Activated CD4-positive, alpha-beta T cell treated with anti-CD3 and anti-CD28 coated beads, Interleukin-2, amount 50 U/mL, for 16 hours (primary cell): ENCODE measurements at regions not wholly inside any gene's neighbourhood (a gene's known extent, or its start where the extent isn't known, plus 50 kb on each side); places are given as distances from the start of the nearest gene placed in this dataset.
"Not testable (repeated sequence)": the region's sequence is repeated elsewhere in the genome, so short reads cannot be mapped to it uniquely, and the experiment has no call there.

Experiments used
- DNase-seq: peaks from one replicate; pipeline ENCODE4 v3.0.0-alpha.2; 2020

DNA sequence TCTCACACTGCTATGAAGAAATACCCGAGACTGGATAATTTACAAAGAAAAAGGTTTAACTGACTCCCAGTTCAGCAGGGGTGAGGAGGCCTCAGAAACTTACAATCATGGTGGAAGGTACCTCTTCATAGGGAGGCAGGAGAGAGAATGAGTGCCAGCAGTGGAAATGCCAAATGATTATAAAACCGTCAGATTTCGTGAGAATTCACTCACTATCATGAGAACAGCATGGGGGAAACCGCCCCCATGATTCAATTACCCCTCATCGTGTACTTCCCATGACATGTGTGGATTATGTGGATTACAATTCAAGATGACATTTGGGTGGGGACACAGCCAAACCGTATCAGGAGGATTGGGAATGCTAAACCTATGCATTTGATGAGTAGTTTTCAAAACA, 380.3 kb upstream of the SPHKAP start:
- no peak for DNase-seq

DNA sequence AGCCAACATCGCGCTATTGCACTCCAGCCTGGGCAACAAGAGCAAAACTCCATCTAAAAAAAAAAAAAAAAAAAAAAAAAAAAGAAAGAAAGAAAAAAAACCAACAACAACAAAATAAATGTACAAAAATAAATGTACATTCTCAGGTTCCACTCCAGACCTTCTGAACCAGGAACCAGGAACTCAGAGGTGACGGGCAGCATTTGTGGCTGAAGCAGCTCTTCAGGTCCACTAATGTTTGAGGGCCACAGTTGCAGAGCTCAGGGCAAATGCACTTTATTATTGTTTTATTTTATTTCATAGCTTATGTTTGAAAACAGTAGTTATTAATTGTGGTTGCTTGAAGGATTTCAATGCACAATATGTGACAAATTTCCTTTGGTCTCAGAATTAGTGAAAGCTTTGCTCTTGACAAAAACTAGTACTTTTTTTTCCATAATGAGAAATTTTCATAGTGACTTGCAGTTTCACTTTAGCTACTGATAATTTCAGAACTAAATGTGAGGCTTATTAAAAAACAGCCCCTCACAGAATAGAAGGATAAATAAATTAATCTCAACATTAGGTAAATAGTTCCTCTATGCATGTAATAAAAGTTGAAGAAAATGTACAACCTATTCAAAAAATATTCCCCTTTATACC, 378.4 kb upstream of the SPHKAP start:
- no peak for DNase-seq

DNA sequence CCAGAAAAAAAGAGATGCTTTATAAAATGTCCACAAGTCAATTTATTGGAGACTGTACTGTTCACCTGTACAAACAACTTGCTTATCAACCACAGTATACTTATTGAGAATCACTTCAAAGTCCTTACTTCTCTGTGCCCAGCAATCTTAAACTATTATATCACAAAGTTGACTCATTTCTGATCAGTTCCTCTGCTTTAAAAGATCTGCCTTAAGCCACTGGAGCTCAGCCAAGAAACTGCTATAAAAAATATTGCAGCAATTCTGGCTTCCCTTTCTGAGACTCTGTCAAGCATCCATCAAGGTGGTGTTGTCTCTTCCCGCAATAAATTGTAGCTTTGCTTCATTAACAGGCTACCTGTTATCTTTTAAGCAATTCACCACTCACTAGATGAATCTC, 375.2 kb upstream of the SPHKAP start:
- no peak for DNase-seq

DNA sequence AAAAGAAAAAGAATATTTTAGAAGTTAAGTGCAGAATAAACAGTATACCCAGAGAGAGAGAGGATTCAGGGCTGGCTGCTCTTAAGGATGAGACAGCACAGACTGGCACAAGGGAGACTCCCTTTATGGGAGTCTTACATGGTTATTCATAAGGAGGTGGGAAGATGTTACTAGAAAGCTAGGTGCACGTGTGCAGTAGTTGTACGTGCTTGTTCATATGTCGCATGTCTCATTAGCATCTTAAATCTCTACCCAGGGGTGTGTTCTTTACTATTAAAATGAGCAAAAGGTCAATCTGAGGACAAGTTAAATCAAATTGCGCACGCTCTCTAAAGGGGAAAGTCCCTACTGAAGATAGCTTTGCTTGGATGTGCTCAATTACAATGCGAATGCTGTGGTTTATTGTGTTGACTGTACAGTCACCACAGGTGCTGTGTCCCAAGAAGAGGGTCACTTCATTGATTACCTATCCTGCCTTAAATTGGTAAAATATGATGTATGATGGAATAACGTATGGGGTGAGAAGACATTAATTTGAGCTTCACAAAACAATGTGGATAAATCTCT, 368.0 kb upstream of the SPHKAP start:
- DNase-seq = no peak

DNA sequence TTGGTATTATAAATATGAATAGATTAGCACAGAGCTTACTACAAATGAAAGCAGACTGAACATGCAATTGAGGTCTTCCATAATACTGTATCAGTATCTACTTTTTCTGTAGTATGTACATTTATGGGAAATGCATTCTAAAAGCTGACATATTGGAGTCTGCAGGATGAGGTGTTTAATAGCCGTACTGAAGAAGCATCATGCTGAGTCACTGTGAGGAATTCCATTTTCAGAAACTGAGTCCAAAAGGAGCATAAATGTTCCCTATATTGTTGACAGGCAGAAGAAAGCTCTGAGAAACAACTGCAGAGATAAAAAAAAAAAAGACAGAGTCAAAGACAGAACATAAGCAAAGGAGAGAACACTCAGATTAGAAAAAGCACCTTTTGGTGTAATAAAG, 366.7 kb upstream of the SPHKAP start:
- DNase-seq = no peak

DNA sequence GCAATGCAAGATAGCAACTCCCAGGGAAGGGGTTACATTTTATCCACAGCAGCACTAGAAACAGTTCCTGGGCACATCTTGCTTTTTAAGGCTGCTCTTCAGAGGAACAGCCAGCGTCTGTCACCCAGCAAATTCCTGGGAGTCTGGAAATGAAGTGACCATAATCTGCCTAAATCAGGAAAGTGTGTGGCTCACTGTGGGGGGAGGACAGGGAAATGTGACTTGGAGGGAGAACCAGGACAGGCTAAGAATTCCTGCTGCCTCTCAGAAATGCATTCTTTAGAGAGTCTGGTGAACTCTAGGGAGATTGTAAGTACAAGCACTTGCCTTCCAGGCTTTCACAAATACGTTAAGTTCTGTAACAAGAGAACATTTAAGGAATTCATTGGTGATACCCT, 364.3 kb upstream of the SPHKAP start:
- no peak for DNase-seq

DNA sequence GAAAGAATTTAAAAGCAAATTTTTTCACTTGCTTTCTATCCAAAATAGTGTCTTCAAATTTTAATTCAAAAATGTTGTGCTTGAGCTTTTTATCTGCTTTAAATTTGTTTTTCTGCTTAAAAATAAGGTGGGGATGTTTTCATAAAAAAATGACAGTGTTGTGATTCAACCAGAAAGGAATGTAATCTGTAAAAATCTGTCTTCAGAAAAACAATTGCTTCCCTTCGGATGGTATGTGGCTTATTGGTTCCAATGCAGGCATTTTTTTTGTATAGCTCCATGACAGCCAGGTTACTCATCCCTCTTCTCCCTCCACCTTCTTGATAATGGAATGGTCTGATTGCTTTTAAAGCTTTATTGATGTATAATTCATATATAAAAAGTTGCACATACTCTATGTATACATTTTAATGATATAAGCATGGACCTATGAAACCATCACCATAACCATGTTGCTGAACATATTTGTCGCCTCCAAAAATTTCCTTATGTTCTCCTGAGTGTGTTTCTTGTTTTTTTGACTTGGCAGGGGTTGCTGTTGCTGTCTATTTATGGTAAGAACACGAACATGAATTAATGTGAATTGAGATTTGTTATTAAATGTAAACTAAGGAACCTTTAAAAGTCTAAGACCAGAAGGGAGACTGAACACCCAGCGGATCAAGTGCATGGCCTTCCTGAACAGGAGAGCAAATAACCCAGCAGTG, 363.7 kb upstream of the SPHKAP start:
- DNase-seq = no peak

DNA sequence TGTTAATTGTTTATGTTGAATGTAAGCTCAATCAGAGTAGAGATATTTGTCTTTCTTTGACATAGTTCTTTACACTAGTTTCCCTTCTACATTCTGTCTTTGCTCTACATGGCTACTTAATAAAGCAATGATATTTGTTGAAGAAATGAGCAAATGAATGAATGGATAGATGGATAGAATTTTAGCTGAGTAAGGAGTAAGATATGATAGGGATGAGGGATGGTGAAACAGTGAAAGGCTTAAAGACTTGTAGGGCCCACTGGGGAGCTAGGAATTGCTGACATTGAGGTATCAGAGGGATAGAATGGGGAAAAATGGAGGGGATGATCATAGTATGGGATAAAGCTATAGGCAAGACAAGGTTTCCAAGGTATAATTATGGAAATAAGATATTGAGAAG, 361.6 kb upstream of the SPHKAP start:
- no peak for DNase-seq

DNA sequence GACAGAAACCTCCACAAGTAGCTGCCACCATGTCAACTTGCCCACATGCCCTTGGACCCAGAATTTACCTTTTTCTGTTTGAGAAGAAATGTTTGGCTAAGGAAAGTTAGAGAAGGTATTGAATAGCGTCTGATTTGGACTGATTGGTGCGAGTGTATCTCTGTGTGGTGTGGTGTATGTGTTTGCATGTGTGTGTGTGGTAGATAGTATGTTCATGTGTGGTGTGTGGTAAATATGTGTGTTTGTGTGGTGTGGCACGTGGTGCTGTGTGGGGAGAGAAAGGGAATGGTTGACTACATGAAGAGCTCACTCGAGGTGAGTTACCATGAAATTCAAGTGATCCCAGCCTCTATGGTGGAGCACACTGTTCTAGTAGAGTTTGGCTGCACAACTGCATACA, 360.8 kb upstream of the SPHKAP start:
- DNase-seq = no peak

DNA sequence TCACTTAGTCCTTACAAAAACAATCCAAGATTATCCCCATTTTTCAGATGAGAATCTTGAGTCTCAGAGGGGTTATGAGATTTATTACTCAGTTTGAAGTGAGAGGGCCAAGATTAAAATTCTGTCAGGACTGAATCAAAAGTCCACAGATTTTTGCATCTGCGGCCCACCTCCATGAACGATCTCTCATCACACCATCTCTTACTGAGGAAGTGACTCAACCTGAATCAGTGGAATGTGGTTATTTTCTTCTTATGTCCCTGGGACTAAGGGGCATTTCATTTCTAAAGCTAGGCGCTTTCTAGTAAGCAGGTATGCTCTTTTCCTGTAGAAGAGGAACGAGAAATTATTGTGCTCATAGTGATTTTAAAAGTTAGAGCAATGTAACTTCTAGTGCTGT, 360.3 kb upstream of the SPHKAP start:
- no peak for DNase-seq

DNA sequence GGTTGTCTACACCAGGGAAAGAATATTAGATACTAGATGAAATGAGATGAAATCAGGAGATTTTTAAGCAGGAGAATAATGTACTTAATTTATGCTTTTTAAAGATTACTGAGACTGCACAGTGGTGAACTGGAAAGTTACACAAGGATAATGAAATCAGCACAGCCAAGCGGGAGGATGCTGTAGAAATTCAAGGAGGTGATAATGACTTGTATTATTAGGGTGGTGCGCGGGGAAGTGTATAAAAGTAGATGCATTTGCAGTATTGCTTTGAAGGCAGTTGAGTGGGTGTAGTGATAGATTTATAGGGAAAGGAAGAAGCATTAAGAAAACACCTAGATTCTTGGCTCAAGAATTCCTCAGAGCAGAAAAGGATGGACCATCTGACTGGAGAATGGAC, 359.5 kb upstream of the SPHKAP start:
- DNase-seq = no peak

DNA sequence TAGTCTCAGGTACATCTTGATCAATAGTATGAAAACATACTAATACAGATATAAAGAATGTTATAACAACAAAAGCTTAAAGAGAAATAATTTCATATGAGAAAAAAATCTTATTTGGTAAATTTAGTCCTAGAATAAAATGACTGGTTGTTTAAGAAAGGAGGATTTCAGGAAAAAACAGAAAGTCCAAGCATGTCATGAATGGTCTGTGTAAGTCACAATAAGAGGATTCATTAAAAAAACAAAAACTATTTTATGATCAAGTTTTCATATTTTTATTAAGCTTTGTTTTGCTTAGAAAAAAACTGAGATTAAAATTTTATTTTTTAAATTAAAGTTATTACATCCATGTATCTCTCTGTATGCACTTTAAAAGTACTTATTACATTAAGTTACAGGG, 353.9 kb upstream of the SPHKAP start:
- DNase-seq = no peak

DNA sequence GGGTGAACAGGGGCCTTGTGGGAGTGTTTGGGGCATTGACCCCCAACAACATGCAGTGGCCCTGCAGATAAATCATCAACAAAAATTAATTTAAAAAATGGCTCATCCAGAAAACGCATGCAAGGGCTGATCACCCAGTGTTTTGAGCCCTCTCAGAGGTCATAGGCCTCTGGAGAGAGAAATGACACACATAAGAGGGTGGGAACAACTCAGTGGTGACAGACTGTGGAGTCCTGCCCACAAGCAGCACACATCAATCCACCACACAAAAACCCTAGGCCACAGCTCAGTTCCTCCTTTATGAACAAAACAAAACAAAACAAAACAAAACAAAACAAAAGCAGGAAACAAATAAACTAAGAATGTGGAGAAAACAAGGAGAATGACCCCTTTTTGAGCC, 351.7 kb upstream of the SPHKAP start:
- DNase-seq = no peak

DNA sequence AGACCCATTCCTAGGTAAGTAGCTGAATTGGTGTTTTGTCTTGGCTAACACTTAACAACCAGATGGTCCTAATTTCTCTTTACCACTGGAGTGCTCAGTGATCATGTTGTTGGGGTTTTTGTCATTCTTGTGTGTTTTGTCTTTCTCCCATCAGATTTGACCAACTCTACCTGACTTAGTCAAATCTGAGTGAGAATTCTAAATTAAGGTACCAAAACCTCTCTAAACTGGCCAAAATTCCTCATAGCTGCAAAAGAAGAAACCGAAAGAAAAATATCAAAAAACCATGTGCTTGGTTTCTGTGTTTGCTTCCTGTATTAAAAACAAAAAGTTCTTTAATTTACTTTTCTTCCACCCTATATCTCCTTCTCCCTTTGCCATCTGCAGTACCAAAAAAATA, 350.7 kb upstream of the SPHKAP start:
- DNase-seq = no peak

DNA sequence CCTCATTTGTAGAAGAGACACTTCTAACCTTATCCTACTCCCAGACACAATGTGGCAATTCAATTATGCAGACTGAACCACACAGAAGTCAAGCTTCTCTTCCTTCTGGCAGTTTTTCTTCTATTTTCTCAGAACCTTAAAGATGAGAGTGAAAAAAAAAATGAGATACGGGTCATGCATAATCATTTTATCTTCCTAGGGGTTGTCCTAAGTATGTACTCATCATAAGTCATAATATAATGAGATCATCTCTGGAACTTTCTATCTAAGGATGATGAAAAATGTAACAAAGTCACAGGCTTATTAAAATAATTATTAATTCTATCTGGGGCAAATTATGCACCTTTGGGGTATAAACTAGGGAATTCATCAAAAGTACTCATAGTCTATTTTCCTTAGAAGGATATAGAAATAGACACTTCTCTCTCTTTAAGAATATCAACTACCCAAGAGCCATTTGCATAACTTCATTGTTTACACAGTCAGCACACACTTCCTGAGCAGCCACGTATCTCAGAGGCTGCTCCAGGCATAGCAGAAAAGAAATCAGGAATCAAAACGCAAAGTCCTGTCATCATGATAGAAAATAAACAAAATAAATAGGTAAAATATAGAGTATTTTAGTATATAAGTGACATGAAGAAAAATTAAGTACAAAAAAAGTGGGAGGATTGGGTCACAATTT, 345.9 kb upstream of the SPHKAP start:
- no peak for DNase-seq

DNA sequence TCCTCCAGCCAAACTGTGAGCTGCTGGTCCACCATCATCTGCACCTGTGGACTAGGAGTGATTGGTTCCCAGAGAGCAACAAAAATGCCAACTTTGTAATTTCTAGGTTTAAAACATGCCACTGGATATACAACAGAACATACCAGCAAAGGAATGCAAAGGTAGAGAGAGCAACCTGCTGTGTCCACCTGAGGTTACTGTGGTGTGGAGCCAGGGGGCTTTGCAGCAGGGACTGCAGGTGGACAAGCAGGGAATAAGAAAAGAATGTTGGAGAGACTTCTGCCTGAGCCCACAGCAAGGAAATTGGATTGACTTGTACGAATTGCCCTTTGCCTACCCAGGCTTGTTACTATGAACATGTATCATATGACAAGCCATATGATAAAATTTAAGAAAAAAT, 345.2 kb upstream of the SPHKAP start:
- DNase-seq = no peak

DNA sequence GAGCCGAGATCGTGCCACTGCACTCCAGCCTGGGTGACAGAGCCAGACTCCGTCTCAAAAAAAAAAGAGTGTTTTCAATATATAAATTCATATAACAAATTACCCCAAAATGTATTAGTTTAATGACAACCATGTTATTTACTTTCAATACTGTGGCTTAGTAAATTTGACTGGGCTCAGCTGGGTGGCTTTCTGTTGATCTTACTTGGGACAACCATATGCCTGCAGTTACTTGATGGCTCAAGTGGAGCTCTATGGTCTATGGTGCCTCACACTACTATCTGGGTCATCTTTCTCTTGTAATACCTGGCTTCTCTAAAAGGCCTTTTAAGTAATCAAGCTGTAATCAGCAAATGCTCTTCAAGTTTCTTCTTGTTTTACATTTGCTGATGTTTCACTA, 341.5 kb upstream of the SPHKAP start:
- DNase-seq = no peak

DNA sequence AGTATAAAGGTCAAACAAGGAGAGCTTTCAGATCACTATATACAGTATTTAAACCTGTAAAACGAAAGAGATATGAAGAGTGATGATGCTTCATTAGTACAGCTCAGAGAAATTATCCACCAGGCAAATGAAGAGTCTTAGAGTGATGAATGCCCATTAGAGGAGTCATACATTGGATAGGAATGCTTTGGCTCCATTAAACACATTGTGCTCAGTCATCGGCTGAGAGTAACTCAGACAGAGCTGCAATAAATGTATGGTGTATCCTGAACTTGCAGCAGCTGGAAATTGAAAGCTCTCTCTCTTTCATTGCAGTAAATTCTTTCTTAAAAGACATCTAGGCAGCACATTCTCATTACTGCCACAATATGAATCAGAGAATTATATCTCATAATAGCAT, 340.8 kb upstream of the SPHKAP start:
- no peak for DNase-seq

DNA sequence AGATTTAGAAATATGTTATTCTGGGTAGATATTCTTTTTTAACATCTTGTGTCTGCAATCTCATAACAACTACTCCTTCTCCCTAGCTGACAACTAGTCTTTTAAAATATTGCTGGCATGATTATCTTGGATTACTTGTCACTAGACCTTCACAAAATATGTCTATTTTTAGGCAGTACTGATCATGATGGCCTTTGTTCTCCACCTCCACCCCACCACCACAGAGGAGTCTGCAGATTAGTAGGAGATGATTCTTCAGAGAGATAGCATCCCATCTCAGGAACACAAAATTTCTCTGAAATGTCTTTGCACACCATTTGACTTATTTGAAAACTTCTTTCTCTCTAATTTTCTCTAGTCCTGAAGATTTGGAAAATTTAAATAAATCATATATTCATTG, 338.1 kb upstream of the SPHKAP start:
- no peak for DNase-seq

DNA sequence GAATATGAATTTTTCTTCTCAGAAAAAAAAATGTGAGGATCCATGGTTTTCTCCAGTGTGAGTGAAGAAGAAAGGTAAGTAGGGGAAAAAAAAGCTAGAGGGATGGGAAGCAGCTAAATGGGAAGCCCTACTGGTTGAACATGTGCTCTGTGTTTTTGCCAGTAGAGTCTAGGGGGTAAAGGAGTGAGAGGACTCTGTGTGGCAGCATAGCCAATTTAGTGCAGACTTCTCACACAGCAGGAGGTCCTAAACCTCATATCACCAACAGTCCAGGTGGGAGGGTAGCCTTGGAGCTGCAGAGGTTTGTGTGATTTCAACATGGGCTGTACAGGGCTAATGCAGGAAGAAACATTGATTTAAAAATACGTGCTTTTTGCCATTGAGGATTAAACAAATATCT, 334.5 kb upstream of the SPHKAP start:
- no peak for DNase-seq

DNA sequence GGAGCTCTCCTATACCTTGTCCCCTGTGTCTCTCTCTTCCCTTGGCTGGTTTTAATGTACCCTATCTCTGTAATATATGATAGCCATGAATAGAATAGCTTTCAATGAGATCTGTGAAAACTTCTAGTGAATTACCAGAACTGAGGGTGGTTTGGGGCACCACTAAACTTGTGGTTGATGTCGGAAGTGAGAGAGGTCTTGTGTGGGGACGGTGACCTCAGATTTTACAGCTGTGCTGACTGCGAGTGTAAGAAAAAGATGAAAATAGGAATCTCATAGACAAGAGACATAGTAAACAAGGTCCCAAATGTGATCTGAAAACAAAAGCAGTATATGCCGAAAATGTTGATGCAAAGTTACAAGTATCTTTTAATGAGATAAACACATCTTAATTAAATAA, 332.0 kb upstream of the SPHKAP start:
- not testable (repeated sequence) for DNase-seq

DNA sequence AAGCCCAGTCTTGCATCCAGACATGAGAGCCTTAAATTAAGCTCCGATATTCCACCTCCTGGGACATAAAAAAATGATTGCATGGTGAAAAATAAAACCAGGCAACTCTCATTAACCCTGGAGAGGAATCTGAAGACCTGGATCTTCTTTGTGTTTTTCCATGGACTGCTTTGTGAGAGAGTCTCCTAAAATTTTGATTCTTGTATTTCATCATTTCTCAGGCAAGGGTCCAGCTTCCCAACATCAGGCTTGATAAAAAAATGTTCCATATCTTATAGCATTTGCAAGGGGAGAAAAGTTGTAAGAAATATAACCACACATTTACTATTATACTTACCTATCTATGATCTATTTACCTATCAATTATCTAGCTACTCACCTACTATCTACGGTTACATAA, 327.5 kb upstream of the SPHKAP start:
- DNase-seq = no peak

DNA sequence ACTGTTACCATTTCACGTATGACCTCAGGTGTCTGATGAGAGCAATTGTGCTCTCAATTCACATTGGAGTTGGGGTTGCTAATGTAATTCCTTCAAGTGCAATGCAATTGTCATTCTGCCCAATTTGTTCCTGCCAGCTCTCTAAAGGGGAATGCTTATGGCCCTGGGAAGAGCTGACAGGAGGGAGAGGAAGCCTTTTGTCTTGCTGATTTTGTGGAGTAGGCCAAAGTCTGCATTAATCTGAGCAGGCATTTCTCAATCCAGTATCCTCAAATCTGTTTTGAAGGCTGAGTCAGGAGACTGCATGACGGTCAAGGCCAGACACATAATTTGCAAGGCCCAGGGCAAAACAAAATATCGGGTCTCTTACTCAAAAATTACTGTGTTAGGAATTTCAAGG, 326.4 kb upstream of the SPHKAP start:
- no peak for DNase-seq

DNA sequence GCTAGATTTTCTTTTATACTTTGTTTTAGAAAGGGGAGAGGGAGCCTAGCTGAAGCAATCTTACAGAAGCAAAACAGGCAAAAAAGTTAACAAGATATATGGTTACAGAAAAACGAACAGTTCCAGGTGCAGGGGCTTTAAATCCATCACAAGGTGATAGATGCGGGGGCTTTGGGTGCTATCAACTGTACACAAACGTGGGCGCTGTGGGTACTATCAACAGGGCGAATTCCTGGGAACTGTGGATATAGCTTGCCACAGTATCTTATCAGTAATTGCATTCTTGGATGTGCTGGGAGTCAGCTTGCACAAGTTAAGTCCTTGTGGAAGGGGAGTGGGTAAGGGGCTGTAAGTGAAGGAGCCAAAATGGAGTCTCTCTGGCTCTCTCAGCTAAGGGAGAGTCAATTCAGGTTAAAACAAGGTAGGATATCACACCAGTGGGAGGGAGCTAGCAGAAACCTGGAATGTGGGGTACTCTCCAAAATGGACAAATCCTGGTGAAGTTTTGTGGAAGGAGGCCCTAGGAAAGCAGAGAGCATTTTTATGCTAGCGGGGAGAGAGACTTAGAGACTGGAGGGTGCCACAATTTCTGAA, 325.8 kb upstream of the SPHKAP start:
- no peak for DNase-seq
